B cell (primary cell): ENCODE measurements at regions not wholly inside any gene's neighbourhood (a gene's known extent, or its start where the extent isn't known, plus 50 kb on each side); places are given as distances from the start of the nearest gene placed in this dataset.

ENCODE experiments used
- CTCF ChIP-seq: fragments of 200-600 bp; IDR thresholded peaks from one replicate; pipeline ENCODE4 v1.8.0; 2022; ENCODE audit warnings: antibody characterized with exemption, mild to moderate bottlenecking
- EZH2 ChIP-seq: IDR thresholded peaks from 2 replicates; pipeline ENCODE4 v1.6.1; 2012; ENCODE audit warnings: borderline replicate concordance, low read depth, mild to moderate bottlenecking, moderate library complexity, low read length; ENCODE audit not compliant: insufficient read depth, poor library complexity, severe bottlenecking

- TF ChIP-seq CTCF (no peak), EZH2 (no peak)
These were observed 452.9 kb upstream of the NECTIN3 start for GRCh38 chr3:110618512-110619226.
